Neural cell (in vitro differentiated cells): ENCODE measurements at regions not wholly inside any gene's neighbourhood (a gene's known extent, or its start where the extent isn't known, plus 50 kb on each side); places are given as distances from the start of the nearest gene placed in this dataset.

Source experiments
- H2AFZ ChIP-seq: fragments of 200-600, 300-800 bp; sonication (generic), shearing (Covaris generic); 2 replicates; pipeline ENCODE4 v1.6.0; 2014; ENCODE audit warnings: low read depth, mild to moderate bottlenecking, antibody characterized with exemption, low read length, moderate library complexity
- H3F3A ChIP-seq: fragments of 200-600 bp; shearing (Covaris generic); 2 replicates; pipeline ENCODE4 v1.6.1; 2016; ENCODE audit warnings: mild to moderate bottlenecking, moderate library complexity, mixed read lengths, antibody characterized with exemption, low read length; ENCODE audit not compliant: insufficient read depth, poor library complexity, severe bottlenecking
- H3K27ac ChIP-seq: fragments of 200-600, 300-800 bp; sonication (generic), shearing (Covaris generic); 2 replicates; pipeline ENCODE4 v1.5.1; 2014; ENCODE audit warnings: mild to moderate bottlenecking, low read length, moderate library complexity
- H3K27me3 ChIP-seq: fragments of 300-800, 200-600 bp; sonication (generic), shearing (Covaris generic); 2 replicates; pipeline ENCODE4 v1.6.0; 2014; ENCODE audit warnings: mild to moderate bottlenecking, low read depth, low read length, moderate library complexity; ENCODE audit not compliant: insufficient read depth
- H3K36me3 ChIP-seq: fragments of 300-800, 200-600 bp; sonication (generic), shearing (Covaris generic); 2 replicates; pipeline ENCODE4 v1.5.1; 2014; ENCODE audit warnings: mild to moderate bottlenecking, antibody characterized with exemption, low read length, moderate library complexity; ENCODE audit not compliant: insufficient read depth
- H3K4me2 ChIP-seq: fragments of 300-800, 200-600 bp; sonication (generic), shearing (Covaris generic); 2 replicates; pipeline ENCODE4 v1.6.0; 2014; ENCODE audit warnings: mild to moderate bottlenecking, low read length
- H3K4me3 ChIP-seq: fragments of 300-800, 200-600 bp; sonication (generic), shearing (Covaris generic); 2 replicates; pipeline ENCODE4 v1.5.1; 2014; ENCODE audit warnings: mild to moderate bottlenecking, low read length, moderate library complexity
- H3K79me2 ChIP-seq: fragments of 200-600 bp; shearing (Covaris generic); replicated peaks from 2 replicates; pipeline ENCODE4 v1.6.0; 2014; ENCODE audit warnings: mild to moderate bottlenecking, low read length, moderate library complexity; ENCODE audit not compliant: insufficient read depth
- H3K9ac ChIP-seq: fragments of 300-800, 200-600 bp; sonication (generic), shearing (Covaris generic); 2 replicates; pipeline ENCODE4 v1.6.1; 2016; ENCODE audit warnings: mild to moderate bottlenecking, low read length, mixed read lengths
- H3K9me2 ChIP-seq: fragments of 200-600 bp; shearing (Covaris generic); 2 replicates; pipeline ENCODE4 v1.6.1; 2016; ENCODE audit warnings: mild to moderate bottlenecking, low read length, mixed read lengths; ENCODE audit not compliant: insufficient read depth
- H3K9me3 ChIP-seq: fragments of 200-600, 300-800 bp; sonication (generic), shearing (Covaris generic); 2 replicates; pipeline ENCODE4 v1.6.1; 2016; ENCODE audit warnings: mild to moderate bottlenecking, mixed run types, low read length, moderate library complexity, mixed read lengths
- H4K20me1 ChIP-seq: fragments of 200-600 bp; shearing (Covaris generic); 2 replicates; pipeline ENCODE4 v1.6.1; 2016; ENCODE audit warnings: mild to moderate bottlenecking, mixed run types; ENCODE audit not compliant: insufficient read depth
- EP300 ChIP-seq: fragments of 450-650 bp; conservative IDR thresholded peaks from 2 replicates; pipeline ENCODE4 v1.6.1; 2014; ENCODE audit warnings: antibody characterized with exemption, mild to moderate bottlenecking, moderate library complexity; ENCODE audit not compliant: poor library complexity, severe bottlenecking
- EZH2 ChIP-seq: fragments of 200-600, 300-800 bp; shearing (Covaris generic), sonication (generic); IDR thresholded peaks from 2 replicates; pipeline ENCODE4 v1.6.1; 2014; ENCODE audit warnings: antibody characterized with exemption, low read length, borderline replicate concordance, mild to moderate bottlenecking; ENCODE audit not compliant: insufficient read depth, poor library complexity, severe bottlenecking
- MXI1 ChIP-seq: fragments of 450-650 bp; conservative IDR thresholded peaks from 2 replicates; pipeline ENCODE4 v1.6.1; 2014; ENCODE audit warnings: antibody characterized with exemption, mild to moderate bottlenecking; ENCODE audit not compliant: poor library complexity, severe bottlenecking
- POLR2AphosphoS5 ChIP-seq: IDR thresholded peaks from 2 replicates; pipeline ENCODE4 v1.6.1; 2012
- RAD21 ChIP-seq: fragments of 450-650 bp; conservative IDR thresholded peaks from 2 replicates; pipeline ENCODE4 v1.6.1; 2014; ENCODE audit warnings: antibody characterized with exemption, mild to moderate bottlenecking, moderate library complexity
- SMC3 ChIP-seq: fragments of 450-650 bp; conservative IDR thresholded peaks from 2 replicates; pipeline ENCODE4 v1.6.1; 2014; ENCODE audit warnings: antibody characterized with exemption, mild to moderate bottlenecking, moderate library complexity; ENCODE audit not compliant: poor library complexity
- TAF1 ChIP-seq: IDR thresholded peaks from 2 replicates; pipeline ENCODE4 v1.6.1; 2012; ENCODE audit warnings: low read depth
- TF ChIP-seq, protein P1 (sequence below): fragments of 450-650 bp; IDR thresholded peaks from 2 replicates; pipeline ENCODE4 v1.5.1; 2014; ENCODE audit warnings: antibody characterized with exemption, mild to moderate bottlenecking, moderate library complexity; ENCODE audit not compliant: poor library complexity, severe bottlenecking
- TF ChIP-seq, protein P2 (sequence below): IDR thresholded peaks from 2 replicates; pipeline ENCODE4 v1.6.1; 2012; ENCODE audit warnings: borderline replicate concordance

DNA sequence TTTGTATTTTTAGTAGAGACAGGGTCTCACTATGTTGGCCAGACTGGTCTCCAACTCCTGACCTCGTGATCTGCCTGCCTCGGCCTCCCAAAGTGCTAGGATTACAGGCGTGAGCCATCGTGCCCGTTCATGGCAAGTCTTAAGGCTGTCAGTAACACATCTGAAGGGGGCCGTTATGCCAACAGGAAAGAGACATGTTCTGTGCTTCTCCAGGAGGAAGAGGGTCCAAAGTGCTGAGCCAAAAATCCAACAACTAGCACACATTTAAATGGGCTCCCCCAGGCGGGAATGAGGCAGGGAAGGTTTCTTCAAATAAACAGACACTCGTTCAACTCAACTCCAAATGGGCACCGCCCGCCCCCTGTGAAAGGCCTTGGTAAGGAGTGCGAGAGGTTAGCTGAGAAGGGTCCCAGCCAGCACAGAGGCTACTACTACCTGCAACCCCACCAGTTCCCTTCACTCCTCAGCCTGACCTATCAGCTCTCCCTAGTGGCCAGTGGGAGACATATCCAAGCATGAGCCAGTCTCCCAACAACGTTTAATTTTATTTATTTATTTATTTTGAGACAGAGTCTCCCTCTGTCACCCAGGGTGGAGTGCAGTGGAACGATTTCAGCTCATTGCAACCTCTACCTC lies 84.1 kb upstream of the DMRT1 start:
- Histone ChIP-seq H3K27me3 (no peaks in the 10 kb centered on the region), H3K4me3 (no peak overlapping the region), H3K9me3 (no peaks in the 10 kb centered on the region), H3K4me2 (no peak overlapping the region), H3K9ac (no peak overlapping the region), H3K9me2 (no peaks in the 10 kb centered on the region), H4K20me1 (no peaks in the 10 kb centered on the region), H3K27ac (no peak overlapping the region), H3K36me3 (no peaks in the 10 kb centered on the region), H3F3A (no peaks in the 10 kb centered on the region), H3K79me2 (no peaks in the 10 kb centered on the region), H2AFZ (no peak overlapping the region)
- TF ChIP-seq, protein P1, sequence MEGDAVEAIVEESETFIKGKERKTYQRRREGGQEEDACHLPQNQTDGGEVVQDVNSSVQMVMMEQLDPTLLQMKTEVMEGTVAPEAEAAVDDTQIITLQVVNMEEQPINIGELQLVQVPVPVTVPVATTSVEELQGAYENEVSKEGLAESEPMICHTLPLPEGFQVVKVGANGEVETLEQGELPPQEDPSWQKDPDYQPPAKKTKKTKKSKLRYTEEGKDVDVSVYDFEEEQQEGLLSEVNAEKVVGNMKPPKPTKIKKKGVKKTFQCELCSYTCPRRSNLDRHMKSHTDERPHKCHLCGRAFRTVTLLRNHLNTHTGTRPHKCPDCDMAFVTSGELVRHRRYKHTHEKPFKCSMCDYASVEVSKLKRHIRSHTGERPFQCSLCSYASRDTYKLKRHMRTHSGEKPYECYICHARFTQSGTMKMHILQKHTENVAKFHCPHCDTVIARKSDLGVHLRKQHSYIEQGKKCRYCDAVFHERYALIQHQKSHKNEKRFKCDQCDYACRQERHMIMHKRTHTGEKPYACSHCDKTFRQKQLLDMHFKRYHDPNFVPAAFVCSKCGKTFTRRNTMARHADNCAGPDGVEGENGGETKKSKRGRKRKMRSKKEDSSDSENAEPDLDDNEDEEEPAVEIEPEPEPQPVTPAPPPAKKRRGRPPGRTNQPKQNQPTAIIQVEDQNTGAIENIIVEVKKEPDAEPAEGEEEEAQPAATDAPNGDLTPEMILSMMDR: no peak
- TF ChIP-seq EZH2: no peak
- no peak for TF ChIP-seq SMC3
- TF ChIP-seq MXI1: no peak
- no peak for TF ChIP-seq EP300
- TF ChIP-seq TAF1: no peak
- TF ChIP-seq POLR2AphosphoS5: no peak
- TF ChIP-seq, protein P2, sequence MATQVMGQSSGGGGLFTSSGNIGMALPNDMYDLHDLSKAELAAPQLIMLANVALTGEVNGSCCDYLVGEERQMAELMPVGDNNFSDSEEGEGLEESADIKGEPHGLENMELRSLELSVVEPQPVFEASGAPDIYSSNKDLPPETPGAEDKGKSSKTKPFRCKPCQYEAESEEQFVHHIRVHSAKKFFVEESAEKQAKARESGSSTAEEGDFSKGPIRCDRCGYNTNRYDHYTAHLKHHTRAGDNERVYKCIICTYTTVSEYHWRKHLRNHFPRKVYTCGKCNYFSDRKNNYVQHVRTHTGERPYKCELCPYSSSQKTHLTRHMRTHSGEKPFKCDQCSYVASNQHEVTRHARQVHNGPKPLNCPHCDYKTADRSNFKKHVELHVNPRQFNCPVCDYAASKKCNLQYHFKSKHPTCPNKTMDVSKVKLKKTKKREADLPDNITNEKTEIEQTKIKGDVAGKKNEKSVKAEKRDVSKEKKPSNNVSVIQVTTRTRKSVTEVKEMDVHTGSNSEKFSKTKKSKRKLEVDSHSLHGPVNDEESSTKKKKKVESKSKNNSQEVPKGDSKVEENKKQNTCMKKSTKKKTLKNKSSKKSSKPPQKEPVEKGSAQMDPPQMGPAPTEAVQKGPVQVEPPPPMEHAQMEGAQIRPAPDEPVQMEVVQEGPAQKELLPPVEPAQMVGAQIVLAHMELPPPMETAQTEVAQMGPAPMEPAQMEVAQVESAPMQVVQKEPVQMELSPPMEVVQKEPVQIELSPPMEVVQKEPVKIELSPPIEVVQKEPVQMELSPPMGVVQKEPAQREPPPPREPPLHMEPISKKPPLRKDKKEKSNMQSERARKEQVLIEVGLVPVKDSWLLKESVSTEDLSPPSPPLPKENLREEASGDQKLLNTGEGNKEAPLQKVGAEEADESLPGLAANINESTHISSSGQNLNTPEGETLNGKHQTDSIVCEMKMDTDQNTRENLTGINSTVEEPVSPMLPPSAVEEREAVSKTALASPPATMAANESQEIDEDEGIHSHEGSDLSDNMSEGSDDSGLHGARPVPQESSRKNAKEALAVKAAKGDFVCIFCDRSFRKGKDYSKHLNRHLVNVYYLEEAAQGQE: no peak
- TF ChIP-seq RAD21: no peak

DNA sequence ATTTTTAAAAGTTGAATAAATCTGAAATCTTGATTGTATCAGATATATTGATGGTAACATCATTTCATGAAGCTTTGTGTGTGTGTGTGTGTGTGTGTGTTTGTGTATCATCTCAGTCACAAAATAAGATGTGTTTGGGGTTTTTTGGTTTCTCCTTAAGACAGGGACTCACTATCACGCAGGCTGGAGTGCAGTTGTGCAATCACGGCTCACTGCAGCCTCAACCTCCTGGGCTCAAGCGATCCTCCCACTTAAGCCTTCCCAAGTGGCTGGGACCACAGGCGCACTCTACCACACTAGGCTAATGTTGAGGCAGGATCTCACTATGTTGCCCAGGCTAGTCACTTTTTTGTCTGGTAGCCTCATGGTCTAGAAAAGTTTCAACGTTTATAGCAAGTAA lies 83.4 kb upstream of the DMRT1 start:
- no peaks in the 10 kb centered on the region for H3K9me3 ChIP-seq
- no peaks in the 10 kb centered on the region for H3F3A ChIP-seq
- no peak overlapping the region for H3K4me3 ChIP-seq
- H3K9me2 ChIP-seq: no peaks in the 10 kb centered on the region
- no peak overlapping the region for H3K9ac ChIP-seq
- H3K4me2 ChIP-seq: no peak overlapping the region
- H3K36me3 ChIP-seq: no peaks in the 10 kb centered on the region
- H3K27ac ChIP-seq: no peak overlapping the region
- no peaks in the 10 kb centered on the region for H3K79me2 ChIP-seq
- no peak overlapping the region for H2AFZ ChIP-seq
- no peaks in the 10 kb centered on the region for H4K20me1 ChIP-seq
- TF ChIP-seq TAF1 (no peak), EZH2 (no peak), SMC3 (no peak), EP300 (no peak), POLR2AphosphoS5 (no peak), MXI1 (no peak), RAD21 (no peak)
- TF ChIP-seq, protein P1: no peak
- TF ChIP-seq, protein P2: no peak
- no peaks in the 10 kb centered on the region for H3K27me3 ChIP-seq
